GM12878 (cell line): ENCODE measurements at regions not wholly inside any gene's neighbourhood (a gene's known extent, or its start where the extent isn't known, plus 50 kb on each side); places are given as distances from the start of the nearest gene placed in this dataset.

ENCODE experiments used
- ATAC-seq: fragments of 200-7000 bp; cut with Tn5 transposase; 3 replicates; pipeline ENCODE4 v1.9.1; 2020; ENCODE audit warnings: mild to moderate bottlenecking, moderate library complexity
- BruUV-seq: library from RNA; stranded (reverse); fragments of 400-500 nt; replicated peaks from 2 replicates; lab custom pipeline; 2021; lab: Mats Ljungman, UMichigan
- CTCF ChIA-PET: fragments of 300-600 bp; sonication (Branson Sonifier 250); formaldehyde crosslinking; extraction: SDS; loops from one replicate; lab custom pipeline; 2021; ENCODE audit warnings: inconsistent platforms; lab: Yijun Ruan, JAX
- POLR2A ChIA-PET: fragments of 350-600 bp; formaldehyde crosslinking; extraction: SDS; loops from one replicate; lab custom pipeline; 2021; ENCODE audit warnings: inconsistent platforms; lab: Charles Lee
- RAD21 ChIA-PET: fragments of 300-600 bp; sonication (Branson Sonifier 250); formaldehyde crosslinking; loops from one replicate; lab custom pipeline; 2023; ENCODE audit warnings: antibody characterized with exemption; ENCODE audit not compliant: unreplicated experiment; lab: Charles Lee
- SMC1A ChIA-PET: fragments of 300-600 bp; sonication (Branson Sonifier 250); formaldehyde crosslinking; loops from one replicate; lab custom pipeline; 2023; ENCODE audit not compliant: unreplicated experiment, uncharacterized antibody; lab: Charles Lee
- DNase-seq: peaks from one replicate; pipeline ENCODE4 v3.0.0-alpha.2; 2011; ENCODE audit warnings: low read depth, low spot score
- FAIRE-seq: peaks from 3 replicates; lab custom pipeline; 2011; peaks lifted over from hg19 to GRCh38; lab: Jason Lieb, UNC
- H2AFZ ChIP-seq: 2 replicates; pipeline ENCODE4 v1.6.0; 2011; ENCODE audit warnings: low read depth, low read length, control low read depth; ENCODE audit not compliant: control insufficient read depth
- H3K27ac ChIP-seq: 2 replicates; pipeline ENCODE4 v1.5.1; 2011; ENCODE audit warnings: control low read depth; ENCODE audit not compliant: control insufficient read depth, insufficient read depth
- H3K27me3 ChIP-seq, 2 experiments: replicated peaks in 1 of 2; 2 replicates each; pipeline versions ENCODE4 v1.6.0 to v1.6.1; 2011; ENCODE audit warnings: low read length in 1 of 2; ENCODE audit not compliant: control insufficient read depth in 2 of 2, insufficient read depth in 2 of 2
- H3K36me3 ChIP-seq, 2 experiments: 2 replicates each; pipeline ENCODE4 v1.5.1; 2011; ENCODE audit warnings: low read length in 1 of 2; ENCODE audit not compliant: control insufficient read depth in 2 of 2, insufficient read depth in 2 of 2
- H3K4me1 ChIP-seq: 2 replicates; pipeline ENCODE4 v1.6.1; 2011; ENCODE audit warnings: mild to moderate bottlenecking, low read length, moderate library complexity, mixed read lengths; ENCODE audit not compliant: control insufficient read depth, insufficient read depth
- H3K4me2 ChIP-seq: 2 replicates; pipeline ENCODE4 v1.6.0; 2011; ENCODE audit warnings: control low read depth; ENCODE audit not compliant: control insufficient read depth, insufficient read depth
- H3K4me3 ChIP-seq: fragments of 200-600 bp; sonication (generic); 2 replicates; pipeline ENCODE4 v1.5.1; 2016
- H3K79me2 ChIP-seq: 2 replicates; pipeline ENCODE4 v1.6.0; 2011; ENCODE audit warnings: low read length; ENCODE audit not compliant: control insufficient read depth, insufficient read depth
- H3K9ac ChIP-seq: 2 replicates; pipeline ENCODE4 v1.8.0; 2011; ENCODE audit warnings: low read length, control low read depth, mixed read lengths; ENCODE audit not compliant: control insufficient read depth, insufficient read depth
- H3K9me3 ChIP-seq: replicated peaks from 3 replicates; pipeline ENCODE4 v1.5.1; 2011; ENCODE audit warnings: mild to moderate bottlenecking, low read length; ENCODE audit not compliant: control insufficient read depth, insufficient read depth
- H4K20me1 ChIP-seq: 2 replicates; pipeline ENCODE4 v1.6.0; 2011; ENCODE audit not compliant: control insufficient read depth, insufficient read depth
- ATF7 ChIP-seq: fragments of 450-650 bp; IDR thresholded peaks from 2 replicates; pipeline ENCODE4 v1.6.1; 2016; ENCODE audit warnings: low read depth, mild to moderate bottlenecking
- BCL11A ChIP-seq: IDR thresholded peaks from 2 replicates; pipeline ENCODE4 v1.6.1; 2011; ENCODE audit warnings: low read depth, low read length
- CHD4 ChIP-seq: fragments of 200-600 bp; sonication (generic); IDR thresholded peaks from 2 replicates; pipeline ENCODE4 v1.6.1; 2016; ENCODE audit warnings: mild to moderate bottlenecking
- EED ChIP-seq: sonication (generic); IDR thresholded peaks from 2 replicates; pipeline ENCODE4 v1.6.1; 2016; ENCODE audit warnings: antibody characterized with exemption, low read depth
- ESRRA ChIP-seq: IDR thresholded peaks from 2 replicates; pipeline ENCODE4 v1.6.1; 2012; ENCODE audit warnings: mild to moderate bottlenecking, low read length, improper control_type of control experiment
- HDAC6 ChIP-seq: fragments of 200-600 bp; sonication (generic); IDR thresholded peaks from one replicate; pipeline ENCODE4 v1.8.0; 2017; ENCODE audit warnings: antibody characterized with exemption; ENCODE audit not compliant: unreplicated experiment
- IKZF2 ChIP-seq, 2 experiments: fragments of 450-650 bp; IDR thresholded peaks; 2 replicates each; pipeline ENCODE4 v1.6.1; 2017; ENCODE audit warnings: mild to moderate bottlenecking in 2 of 2, moderate library complexity in 2 of 2
- NFIC ChIP-seq: IDR thresholded peaks from 2 replicates; pipeline ENCODE4 v1.6.1; 2012; ENCODE audit warnings: low read depth, mild to moderate bottlenecking, inconsistent platforms, low read length, moderate library complexity
- NFYA ChIP-seq: IDR thresholded peaks from 2 replicates; pipeline ENCODE4 v1.6.1; 2011; ENCODE audit warnings: low read depth, mild to moderate bottlenecking, low read length, improper control_type of control experiment, borderline replicate concordance
- RELA ChIP-seq: fragments of 450-650 bp; IDR thresholded peaks from 2 replicates; pipeline ENCODE4 v1.8.0; 2014; ENCODE audit warnings: borderline replicate concordance; ENCODE audit not compliant: partially characterized antibody
- SPI1 ChIP-seq: IDR thresholded peaks from 2 replicates; pipeline ENCODE4 v1.6.1; 2011; ENCODE audit warnings: low read depth, mild to moderate bottlenecking, low read length, moderate library complexity, borderline replicate concordance; ENCODE audit not compliant: insufficient read depth
- SREBF1 ChIP-seq: IDR thresholded peaks from 2 replicates; pipeline ENCODE4 v1.6.1; 2012; ENCODE audit warnings: mild to moderate bottlenecking, low read length
- SUPT20H ChIP-seq: IDR thresholded peaks from 2 replicates; pipeline ENCODE4 v1.6.1; 2011; ENCODE audit warnings: low read depth, mild to moderate bottlenecking, low read length, moderate library complexity, borderline replicate concordance; ENCODE audit not compliant: control insufficient read depth
- SUZ12 ChIP-seq: fragments of 200-600 bp; sonication (generic); IDR thresholded peaks from one replicate; pipeline ENCODE4 v1.6.1; 2018; ENCODE audit warnings: antibody characterized with exemption, mild to moderate bottlenecking; ENCODE audit not compliant: unreplicated experiment
- ZNF274 ChIP-seq: IDR thresholded peaks from one replicate; pipeline ENCODE4 v1.8.0; 2011; ENCODE audit not compliant: insufficient read length, insufficient read depth
- WGBS: methylation state at CpG from one replicate; pipeline ENCODE4 v1.1.6; 2016; ENCODE audit warnings: low lambda C conversion rate; ENCODE audit not compliant: insufficient replicate concordance, insufficient coverage; ENCODE audit errors: missing lambda C conversion rate; 5-methylcytosine and 5-hydroxymethylcytosine counted together
- in situ Hi-C: fragments of 300-500 bp; cut with MboI; formaldehyde crosslinking; loops from 9 replicates; pipeline ENCODE4 v1.14.3; 2018; ENCODE audit warnings: mixed read lengths
- intact Hi-C: fragments of 100-400 bp; cut with micrococcal nuclease; formaldehyde crosslinking; loops from one replicate; pipeline ENCODE4 v1.14.2; 2022; ENCODE audit not compliant: unreplicated experiment
- TF ChIP-seq, protein P1 (sequence below): fragments of 150-350 bp; IDR thresholded peaks from 2 replicates; pipeline ENCODE4 v1.6.1; 2016; ENCODE audit warnings: low read depth, low read length
- TF ChIP-seq, protein P2 (sequence below): IDR thresholded peaks from 2 replicates; pipeline ENCODE4 v1.6.1; 2012; ENCODE audit warnings: low read depth, low read length, improper control_type of control experiment
- TF ChIP-seq, protein P3 (sequence below): fragments of 450-650 bp; IDR thresholded peaks from 2 replicates; pipeline ENCODE4 v1.6.1; 2018; ENCODE audit warnings: borderline replicate concordance, mild to moderate bottlenecking; ENCODE audit not compliant: partially characterized antibody

GRCh38 chr16:55384288-55385247 is 60.6 kb downstream of the IRX6 start:
- 26% methylated on average over 12 of the region's 12 CpGs for WGBS
- ChIA-PET CTCF (interaction anchor here (1.3 kb wide), 2 partner anchors 11 to 80 kb away, joined by 4 to 6 read pairs; no protein-coding TSS in a partner anchor), RAD21 (interaction anchor here (0.6 to 1.0 kb wide), 2 partner anchors 11 to 80 kb away, joined by 3 read pairs; no protein-coding TSS in a partner anchor), POLR2A (no interaction called here), SMC1A (no interaction called here)
- Histone ChIP-seq H2AFZ (no peak overlapping the region), H3K4me1 (no peaks in the 10 kb centered on the region), H4K20me1 (no peaks in the 10 kb centered on the region), H3K9me3 (no peaks in the 10 kb centered on the region), H3K4me3 (no peak overlapping the region), H3K36me3 (no peaks in the 10 kb centered on the region), H3K79me2 (no peaks in the 10 kb centered on the region), H3K4me2 (no peak overlapping the region), H3K27ac (no peak overlapping the region), H3K27me3 (no peaks in the 10 kb centered on the region), H3K9ac (no peak overlapping the region)
- no peak for ATAC-seq
- BruUV-seq: no TSS peak
- in situ Hi-C loops: no loop called here
- no peak for DNase-seq
- FAIRE-seq: no peak
- intact Hi-C loops: no loop called here
- TF ChIP-seq BCL11A (no peak), RELA (no peak), IKZF2 (IDR thresholded peaks at IDR 0.05) (no peak), SUPT20H (no peak), ATF7 (no peak), NFIC (no peak), CHD4 (no peak), SUZ12 (no peak), HDAC6 (no peak), ZNF274 (no peak), ESRRA (no peak), NFYA (no peak), SPI1 (no peak), EED (no peak), SREBF1 (no peak)
- TF ChIP-seq, protein P1, sequence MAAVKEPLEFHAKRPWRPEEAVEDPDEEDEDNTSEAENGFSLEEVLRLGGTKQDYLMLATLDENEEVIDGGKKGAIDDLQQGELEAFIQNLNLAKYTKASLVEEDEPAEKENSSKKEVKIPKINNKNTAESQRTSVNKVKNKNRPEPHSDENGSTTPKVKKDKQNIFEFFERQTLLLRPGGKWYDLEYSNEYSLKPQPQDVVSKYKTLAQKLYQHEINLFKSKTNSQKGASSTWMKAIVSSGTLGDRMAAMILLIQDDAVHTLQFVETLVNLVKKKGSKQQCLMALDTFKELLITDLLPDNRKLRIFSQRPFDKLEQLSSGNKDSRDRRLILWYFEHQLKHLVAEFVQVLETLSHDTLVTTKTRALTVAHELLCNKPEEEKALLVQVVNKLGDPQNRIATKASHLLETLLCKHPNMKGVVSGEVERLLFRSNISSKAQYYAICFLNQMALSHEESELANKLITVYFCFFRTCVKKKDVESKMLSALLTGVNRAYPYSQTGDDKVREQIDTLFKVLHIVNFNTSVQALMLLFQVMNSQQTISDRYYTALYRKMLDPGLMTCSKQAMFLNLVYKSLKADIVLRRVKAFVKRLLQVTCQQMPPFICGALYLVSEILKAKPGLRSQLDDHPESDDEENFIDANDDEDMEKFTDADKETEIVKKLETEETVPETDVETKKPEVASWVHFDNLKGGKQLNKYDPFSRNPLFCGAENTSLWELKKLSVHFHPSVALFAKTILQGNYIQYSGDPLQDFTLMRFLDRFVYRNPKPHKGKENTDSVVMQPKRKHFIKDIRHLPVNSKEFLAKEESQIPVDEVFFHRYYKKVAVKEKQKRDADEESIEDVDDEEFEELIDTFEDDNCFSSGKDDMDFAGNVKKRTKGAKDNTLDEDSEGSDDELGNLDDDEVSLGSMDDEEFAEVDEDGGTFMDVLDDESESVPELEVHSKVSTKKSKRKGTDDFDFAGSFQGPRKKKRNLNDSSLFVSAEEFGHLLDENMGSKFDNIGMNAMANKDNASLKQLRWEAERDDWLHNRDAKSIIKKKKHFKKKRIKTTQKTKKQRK: no peak
- TF ChIP-seq, protein P2, sequence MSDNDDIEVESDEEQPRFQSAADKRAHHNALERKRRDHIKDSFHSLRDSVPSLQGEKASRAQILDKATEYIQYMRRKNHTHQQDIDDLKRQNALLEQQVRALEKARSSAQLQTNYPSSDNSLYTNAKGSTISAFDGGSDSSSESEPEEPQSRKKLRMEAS: no peak
- TF ChIP-seq, protein P3, sequence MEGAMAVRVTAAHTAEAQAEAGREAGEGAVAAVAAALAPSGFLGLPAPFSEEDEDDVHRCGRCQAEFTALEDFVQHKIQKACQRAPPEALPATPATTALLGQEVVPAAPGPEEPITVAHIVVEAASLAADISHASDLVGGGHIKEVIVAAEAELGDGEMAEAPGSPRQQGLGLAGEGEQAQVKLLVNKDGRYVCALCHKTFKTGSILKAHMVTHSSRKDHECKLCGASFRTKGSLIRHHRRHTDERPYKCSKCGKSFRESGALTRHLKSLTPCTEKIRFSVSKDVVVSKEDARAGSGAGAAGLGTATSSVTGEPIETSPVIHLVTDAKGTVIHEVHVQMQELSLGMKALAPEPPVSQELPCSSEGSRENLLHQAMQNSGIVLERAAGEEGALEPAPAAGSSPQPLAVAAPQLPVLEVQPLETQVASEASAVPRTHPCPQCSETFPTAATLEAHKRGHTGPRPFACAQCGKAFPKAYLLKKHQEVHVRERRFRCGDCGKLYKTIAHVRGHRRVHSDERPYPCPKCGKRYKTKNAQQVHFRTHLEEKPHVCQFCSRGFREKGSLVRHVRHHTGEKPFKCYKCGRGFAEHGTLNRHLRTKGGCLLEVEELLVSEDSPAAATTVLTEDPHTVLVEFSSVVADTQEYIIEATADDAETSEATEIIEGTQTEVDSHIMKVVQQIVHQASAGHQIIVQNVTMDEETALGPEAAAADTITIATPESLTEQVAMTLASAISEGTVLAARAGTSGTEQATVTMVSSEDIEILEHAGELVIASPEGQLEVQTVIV: no peak
